Epidermal melanocyte (primary cell): ENCODE measurements at regions not wholly inside any gene's neighbourhood (a gene's known extent, or its start where the extent isn't known, plus 50 kb on each side); places are given as distances from the start of the nearest gene placed in this dataset.

Source experiments
- DNase-seq: peaks from one replicate; pipeline ENCODE4 v3.0.0; 2011; ENCODE audit warnings: low spot score; ENCODE audit not compliant: insufficient read length

- no peak for DNase-seq
Observed at GRCh38 chr3:24595796-24596195, 101.1 kb upstream of the THRB start.

DNA sequence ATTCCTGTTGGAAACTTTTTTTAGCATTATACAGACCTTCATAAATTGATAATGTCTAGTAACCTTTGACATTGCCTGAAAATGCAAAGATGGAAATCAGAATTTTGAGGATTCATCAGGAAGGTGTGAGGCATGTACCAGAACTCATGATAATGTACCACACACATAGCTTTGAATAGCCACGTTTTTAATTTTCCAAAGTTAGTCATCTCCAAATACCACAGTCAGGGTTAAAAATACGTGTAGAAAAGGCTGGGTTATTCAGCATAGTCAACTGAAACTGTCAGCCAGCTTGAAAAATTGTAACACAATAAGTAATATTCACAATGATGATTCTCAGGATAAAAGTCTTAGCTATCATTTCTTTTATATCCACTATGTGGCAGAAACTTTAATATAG is 102.0 kb upstream of the THRB start:
- no peak for DNase-seq

DNA sequence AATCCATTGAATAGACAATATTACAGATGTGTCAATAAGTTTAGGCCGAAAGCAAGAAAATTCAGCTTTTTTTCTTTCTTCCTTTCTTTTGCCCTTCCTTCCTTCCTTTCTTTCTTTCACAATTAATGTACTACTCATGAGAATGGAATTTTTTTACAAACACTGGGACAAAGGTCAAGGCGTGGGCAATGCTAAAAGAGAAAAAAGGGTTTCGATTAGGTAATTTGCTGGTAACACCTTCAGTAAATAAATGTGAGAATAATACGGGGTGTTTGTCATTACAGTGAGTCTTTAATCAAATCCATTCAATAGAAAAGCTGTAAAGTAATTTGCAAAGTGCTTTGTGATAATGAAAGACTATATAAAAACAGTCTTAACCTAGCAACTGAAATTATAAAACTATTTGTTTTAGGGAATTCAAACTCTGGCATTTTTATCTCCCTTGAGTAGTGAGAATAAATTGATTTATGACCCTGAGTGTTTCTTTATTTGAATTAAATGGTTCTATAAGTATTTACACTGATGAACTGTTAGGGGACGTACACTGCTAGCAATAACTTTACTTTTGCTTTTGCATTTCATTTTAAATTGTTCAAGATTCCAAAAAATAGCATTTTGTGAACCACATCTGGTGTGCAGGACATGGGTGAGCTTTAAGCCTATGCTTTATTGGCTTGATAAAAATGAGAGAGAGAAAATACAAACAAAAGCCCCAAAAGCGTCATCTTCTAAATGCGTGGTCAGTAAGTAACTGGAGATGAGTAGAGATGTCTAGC is 104.2 kb upstream of the THRB start:
- no peak for DNase-seq

GRCh38 chr3:24601066-24601939 is 106.7 kb upstream of the THRB start:
- no peak for DNase-seq

DNA sequence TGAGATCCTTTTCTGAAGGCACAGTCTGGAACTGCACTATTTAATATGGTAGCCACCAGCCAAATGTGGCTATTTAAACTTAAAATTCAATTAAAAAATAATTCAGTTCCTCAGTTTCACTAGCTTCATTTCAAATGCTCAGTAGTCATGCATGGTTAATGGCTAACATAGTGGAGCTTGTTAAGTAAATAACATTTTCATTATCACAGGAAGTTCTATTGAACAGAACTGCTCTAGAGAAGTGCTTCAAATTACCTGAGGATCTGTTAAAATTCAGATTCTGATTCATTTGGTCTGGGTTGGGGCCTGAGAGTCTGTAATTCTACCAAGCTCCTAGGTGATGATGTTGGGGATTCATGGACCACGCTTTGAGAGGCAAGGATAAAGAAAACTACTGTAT is 109.6 kb upstream of the THRB start:
- no peak for DNase-seq

DNA sequence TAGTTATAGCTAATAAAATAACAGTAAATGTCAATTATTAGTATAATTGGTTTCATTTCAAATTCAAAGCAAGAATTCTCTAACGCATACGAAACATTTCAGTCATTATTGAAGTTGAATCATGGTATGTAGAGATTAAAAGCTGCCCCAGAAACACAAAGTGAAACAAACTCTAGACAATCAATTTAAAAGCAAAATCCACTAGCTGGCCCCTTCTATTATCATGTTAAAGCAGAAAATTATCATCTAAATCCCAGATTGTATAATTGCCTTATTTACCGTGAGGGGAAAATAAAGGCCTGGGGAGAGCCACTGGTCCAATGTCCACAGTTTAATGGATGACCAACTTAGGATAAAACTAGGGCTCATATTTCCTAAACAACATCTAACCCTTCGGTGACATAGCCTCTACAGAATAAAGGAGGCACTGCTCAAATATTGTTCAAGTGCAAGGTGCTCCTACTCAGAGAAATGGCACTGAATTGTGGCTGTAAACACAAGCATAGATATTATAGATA is 110.9 kb upstream of the THRB start:
- no peak for DNase-seq

GRCh38 chr3:24607281-24607680 is 112.6 kb upstream of the THRB start:
- no peak for DNase-seq

GRCh38 chr3:24608701-24609390 is 114.2 kb upstream of the THRB start:
- DNase-seq, result no peak

DNA sequence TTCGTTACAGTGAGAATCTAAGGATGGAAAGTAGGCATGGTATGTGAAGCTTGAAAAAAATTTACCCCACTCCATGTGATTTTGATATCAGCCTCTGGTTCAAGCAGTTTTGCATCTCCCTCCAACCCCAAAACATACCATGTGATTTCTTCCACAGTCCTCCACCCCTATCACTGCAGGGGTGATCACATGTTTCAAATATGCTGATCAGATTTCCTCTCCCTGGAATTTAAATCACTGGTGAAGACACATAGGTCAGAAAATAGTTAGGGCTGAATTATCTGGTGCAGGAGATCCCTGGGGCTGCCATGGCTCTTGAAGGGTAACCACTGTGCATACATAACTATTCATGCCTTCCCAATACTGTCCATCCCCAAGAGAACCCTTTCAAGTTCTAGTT is 119.7 kb upstream of the THRB start:
- no peak for DNase-seq

DNA sequence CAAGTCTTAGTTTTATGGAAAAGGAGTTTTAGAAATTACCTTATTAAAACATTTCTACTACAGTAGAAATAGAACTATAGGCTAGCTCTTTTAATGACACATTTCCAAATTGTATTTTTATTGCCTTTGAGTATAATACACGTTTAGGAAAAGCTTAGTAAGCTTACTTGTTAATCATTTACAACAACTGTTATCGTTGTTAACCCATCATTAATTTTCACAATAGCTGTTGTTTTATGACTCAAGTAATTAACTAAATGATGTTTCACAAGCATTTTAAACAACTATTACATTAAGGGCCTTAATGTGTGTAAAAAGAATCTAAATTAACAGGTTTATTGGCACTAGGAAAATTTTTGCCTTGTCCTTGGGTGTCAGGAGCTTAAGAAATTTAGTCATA is 120.5 kb upstream of the THRB start:
- no peak for DNase-seq

GRCh38 chr3:24616110-24616829 is 121.6 kb upstream of the THRB start:
- no peak for DNase-seq

GRCh38 chr3:24622138-24622537 is 127.5 kb upstream of the THRB start:
- no peak for DNase-seq

GRCh38 chr3:24622696-24623225 is 128.1 kb upstream of the THRB start:
- DNase-seq, result no peak

GRCh38 chr3:24623657-24624056 is 129.0 kb upstream of the THRB start:
- no peak for DNase-seq

- DNase-seq, result no peak
Observed at GRCh38 chr3:24624938-24625681, 130.5 kb upstream of the THRB start.

DNA sequence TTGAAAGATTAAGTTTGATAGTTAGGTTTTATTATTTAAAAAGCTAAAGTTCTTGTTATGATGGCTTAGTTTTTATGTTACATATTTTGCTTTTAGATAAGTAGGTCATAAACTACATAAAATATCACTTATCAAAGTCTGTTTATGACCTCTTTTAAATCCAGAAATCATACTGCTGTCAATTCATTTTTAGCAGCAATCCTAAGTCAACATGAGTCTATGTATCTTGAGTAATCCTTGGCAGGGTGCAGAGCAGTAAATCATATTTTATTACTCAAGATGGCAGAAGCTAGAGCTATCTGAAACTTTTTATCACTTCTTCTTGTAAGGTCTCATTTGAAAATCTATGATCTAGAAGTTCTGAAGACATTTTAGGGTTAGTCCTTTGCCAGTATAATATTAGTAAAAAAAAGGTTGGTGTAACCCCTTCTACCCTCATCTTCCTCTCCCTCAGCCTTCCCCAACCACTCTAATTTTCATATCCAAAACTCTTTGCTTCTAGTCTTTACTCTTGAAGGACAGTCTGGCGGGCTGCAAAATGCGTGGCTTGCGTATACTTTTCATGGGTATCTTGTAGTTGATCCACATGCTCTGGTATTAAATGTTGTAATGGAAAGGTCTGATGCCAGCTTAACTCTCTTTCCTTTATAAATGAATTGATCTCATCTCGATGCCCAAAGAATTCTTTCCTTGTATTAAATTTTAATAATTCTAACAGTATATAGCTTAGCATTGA is 134.0 kb upstream of the THRB start:
- no peak for DNase-seq

DNA sequence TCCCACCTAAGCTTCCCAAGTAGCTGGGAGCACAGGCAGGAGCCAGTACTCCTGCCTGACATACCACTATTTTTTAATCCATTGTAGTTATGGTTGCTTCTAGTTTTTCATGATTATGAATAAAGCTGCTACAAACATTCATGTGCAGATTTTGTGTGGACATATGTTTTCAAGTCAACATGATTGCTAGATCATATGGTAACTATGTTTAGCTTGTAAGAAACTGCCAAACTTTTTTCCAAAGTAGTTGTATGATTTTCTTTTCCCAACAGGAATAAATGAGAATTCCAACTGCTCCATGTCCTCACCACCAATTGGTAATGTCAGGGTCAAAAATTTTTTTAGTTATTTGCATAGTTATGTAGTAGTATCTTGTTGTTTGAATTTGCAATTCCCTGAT is 136.8 kb upstream of the THRB start:
- DNase-seq, result no peak

DNA sequence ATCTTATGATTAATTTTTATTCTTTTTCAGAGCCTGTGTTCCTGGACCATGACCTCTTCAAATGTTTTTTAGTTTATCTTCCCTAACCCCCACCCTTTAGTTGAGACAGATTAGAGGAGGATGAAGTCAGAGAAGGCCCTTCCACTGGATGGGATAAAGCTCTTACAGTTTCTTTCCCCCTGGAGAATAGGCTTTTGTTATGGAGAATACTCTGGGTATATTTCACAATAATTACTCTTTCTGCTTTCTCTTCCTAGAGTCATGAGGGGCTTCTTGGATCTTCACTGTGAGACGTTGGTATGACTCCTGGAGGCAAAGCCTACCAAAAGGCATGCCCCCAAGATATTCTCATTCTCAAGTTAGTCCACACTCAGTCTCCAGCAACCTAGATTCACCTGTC is 144.4 kb upstream of the THRB start:
- DNase-seq, result no peak

DNA sequence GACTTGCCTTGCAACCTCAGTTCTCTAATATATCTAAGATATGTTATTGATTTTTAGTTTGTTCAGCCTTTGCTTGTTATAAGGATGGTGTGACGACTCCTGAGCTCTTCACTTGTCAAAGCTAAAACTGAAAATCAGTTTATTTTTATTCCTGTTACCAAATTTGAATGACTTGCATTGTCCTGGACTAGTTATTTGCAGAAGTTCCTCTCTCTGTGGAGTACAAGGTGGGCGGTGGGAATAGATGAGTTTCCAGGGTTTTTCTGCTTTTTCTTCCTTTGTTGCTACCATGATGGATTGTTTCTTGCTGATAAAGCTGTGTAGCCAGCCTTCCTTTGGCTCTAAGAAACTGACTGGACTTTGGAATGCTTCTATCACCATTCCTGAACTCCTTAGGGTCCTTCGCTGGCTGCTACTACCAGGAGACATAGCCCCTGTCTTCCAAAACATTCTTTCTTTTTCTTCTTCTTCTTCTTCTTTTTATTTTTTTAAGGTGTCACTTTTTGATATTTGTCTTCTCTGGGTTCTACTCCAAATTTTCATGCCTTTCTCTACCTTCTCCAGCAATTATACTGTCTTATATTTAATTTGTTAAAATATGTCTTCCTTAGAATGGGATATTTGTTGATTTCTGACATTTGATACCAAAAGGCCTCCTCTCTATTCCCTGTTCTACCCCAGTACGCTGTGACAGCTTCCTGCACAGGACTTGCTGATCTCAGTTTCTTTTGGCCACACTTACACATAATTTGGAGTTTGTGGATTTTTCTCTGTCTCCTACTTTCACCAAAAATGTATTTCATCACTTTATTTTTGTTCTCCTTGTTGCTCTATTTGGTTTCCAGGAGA is 145.1 kb upstream of the THRB start:
- DNase-seq, result no peak
